GM23338 (cell line): ENCODE measurements at regions not wholly inside any gene's neighbourhood (a gene's known extent, or its start where the extent isn't known, plus 50 kb on each side); places are given as distances from the start of the nearest gene placed in this dataset.

Experiments used
- CREB1 ChIP-seq: fragments of 250-450 bp; sonication (Bioruptor Pico); IDR thresholded peaks from 2 replicates; pipeline ENCODE4 v1.5.0; 2020; ENCODE audit warnings: low read depth, mild to moderate bottlenecking, moderate library complexity
- CTCF ChIP-seq, 2 experiments: fragments of 200-600 bp in 1 of 2; sonication (generic) in 1 of 2; conservative IDR thresholded peaks; 2 replicates each; pipeline versions ENCODE4 v1.5.1 to v1.6.1; 2016 to 2017; ENCODE audit warnings: antibody characterized with exemption in 2 of 2, low read depth in 2 of 2, mild to moderate bottlenecking in 2 of 2, moderate library complexity in 1 of 2
- EZH2 ChIP-seq: fragments of 200-600 bp; sonication (generic); IDR thresholded peaks from one replicate; pipeline ENCODE4 v1.8.0; 2017; ENCODE audit warnings: antibody characterized with exemption, mild to moderate bottlenecking, low read depth; ENCODE audit not compliant: unreplicated experiment
- EZH2phosphoT487 ChIP-seq: fragments of 200-600 bp; sonication (generic); IDR thresholded peaks from one replicate; pipeline ENCODE4 v1.8.1; 2018; ENCODE audit warnings: antibody characterized with exemption; ENCODE audit not compliant: unreplicated experiment
- NANOG ChIP-seq: IDR thresholded peaks from 2 replicates; pipeline ENCODE4 v1.6.1; 2016; ENCODE audit warnings: antibody characterized with exemption, borderline replicate concordance
- POLR2AphosphoS5 ChIP-seq: IDR thresholded peaks from 2 replicates; pipeline ENCODE4 v1.6.1; 2016; ENCODE audit warnings: antibody characterized with exemption, low read depth
- STAT1 ChIP-seq: IDR thresholded peaks from one replicate; pipeline ENCODE4 v1.6.1; 2016; ENCODE audit warnings: antibody characterized with exemption; ENCODE audit not compliant: unreplicated experiment
- ZNF114 ChIP-seq: fragments of 250-450 bp; sonication (Bioruptor Pico); IDR thresholded peaks from 2 replicates; pipeline ENCODE4 v1.5.0; 2020; ENCODE audit warnings: mild to moderate bottlenecking, moderate library complexity
- TF ChIP-seq, protein P1 (sequence below): fragments of 250-450 bp; sonication (Bioruptor Pico); IDR thresholded peaks from 2 replicates; pipeline ENCODE4 v1.5.0; 2020; ENCODE audit warnings: mild to moderate bottlenecking, moderate library complexity
- TF ChIP-seq, protein P2 (sequence below): IDR thresholded peaks from 2 replicates; pipeline ENCODE4 v1.6.1; 2016; ENCODE audit warnings: antibody characterized with exemption

DNA sequence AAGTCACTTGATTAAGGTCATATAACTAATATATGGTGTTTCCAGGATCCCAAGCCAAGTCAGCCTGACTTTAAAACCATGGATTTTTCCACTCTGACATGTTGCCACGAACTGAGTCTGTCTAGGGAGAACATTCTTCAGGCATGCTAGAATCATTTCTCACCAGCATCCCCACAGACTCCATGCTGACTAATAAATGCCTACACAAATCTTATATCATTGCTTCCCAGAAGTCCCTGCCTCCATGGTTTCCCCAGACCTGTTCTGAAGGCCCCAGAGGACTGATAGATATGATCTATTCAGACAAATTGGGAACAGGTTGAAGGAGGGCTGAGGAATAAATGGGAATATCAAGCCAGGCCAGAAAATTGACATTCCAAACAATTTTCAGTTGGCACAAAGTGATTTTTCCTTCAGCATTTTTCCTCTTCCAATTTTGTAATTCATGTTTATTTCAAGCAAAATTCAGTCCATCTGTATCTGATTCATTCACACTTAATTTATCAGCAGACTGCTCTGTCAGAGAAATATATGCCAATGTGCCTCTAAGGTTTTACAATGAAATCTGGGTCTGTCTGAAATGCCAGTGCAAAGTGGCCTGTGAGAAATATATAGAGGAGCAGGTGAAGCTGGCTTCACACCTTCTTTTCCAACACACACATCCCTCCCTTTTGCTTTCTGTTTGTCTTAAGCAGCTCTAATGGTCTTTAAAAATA lies 413.6 kb upstream of the TNC start (continued):
- TF ChIP-seq, protein P1, sequence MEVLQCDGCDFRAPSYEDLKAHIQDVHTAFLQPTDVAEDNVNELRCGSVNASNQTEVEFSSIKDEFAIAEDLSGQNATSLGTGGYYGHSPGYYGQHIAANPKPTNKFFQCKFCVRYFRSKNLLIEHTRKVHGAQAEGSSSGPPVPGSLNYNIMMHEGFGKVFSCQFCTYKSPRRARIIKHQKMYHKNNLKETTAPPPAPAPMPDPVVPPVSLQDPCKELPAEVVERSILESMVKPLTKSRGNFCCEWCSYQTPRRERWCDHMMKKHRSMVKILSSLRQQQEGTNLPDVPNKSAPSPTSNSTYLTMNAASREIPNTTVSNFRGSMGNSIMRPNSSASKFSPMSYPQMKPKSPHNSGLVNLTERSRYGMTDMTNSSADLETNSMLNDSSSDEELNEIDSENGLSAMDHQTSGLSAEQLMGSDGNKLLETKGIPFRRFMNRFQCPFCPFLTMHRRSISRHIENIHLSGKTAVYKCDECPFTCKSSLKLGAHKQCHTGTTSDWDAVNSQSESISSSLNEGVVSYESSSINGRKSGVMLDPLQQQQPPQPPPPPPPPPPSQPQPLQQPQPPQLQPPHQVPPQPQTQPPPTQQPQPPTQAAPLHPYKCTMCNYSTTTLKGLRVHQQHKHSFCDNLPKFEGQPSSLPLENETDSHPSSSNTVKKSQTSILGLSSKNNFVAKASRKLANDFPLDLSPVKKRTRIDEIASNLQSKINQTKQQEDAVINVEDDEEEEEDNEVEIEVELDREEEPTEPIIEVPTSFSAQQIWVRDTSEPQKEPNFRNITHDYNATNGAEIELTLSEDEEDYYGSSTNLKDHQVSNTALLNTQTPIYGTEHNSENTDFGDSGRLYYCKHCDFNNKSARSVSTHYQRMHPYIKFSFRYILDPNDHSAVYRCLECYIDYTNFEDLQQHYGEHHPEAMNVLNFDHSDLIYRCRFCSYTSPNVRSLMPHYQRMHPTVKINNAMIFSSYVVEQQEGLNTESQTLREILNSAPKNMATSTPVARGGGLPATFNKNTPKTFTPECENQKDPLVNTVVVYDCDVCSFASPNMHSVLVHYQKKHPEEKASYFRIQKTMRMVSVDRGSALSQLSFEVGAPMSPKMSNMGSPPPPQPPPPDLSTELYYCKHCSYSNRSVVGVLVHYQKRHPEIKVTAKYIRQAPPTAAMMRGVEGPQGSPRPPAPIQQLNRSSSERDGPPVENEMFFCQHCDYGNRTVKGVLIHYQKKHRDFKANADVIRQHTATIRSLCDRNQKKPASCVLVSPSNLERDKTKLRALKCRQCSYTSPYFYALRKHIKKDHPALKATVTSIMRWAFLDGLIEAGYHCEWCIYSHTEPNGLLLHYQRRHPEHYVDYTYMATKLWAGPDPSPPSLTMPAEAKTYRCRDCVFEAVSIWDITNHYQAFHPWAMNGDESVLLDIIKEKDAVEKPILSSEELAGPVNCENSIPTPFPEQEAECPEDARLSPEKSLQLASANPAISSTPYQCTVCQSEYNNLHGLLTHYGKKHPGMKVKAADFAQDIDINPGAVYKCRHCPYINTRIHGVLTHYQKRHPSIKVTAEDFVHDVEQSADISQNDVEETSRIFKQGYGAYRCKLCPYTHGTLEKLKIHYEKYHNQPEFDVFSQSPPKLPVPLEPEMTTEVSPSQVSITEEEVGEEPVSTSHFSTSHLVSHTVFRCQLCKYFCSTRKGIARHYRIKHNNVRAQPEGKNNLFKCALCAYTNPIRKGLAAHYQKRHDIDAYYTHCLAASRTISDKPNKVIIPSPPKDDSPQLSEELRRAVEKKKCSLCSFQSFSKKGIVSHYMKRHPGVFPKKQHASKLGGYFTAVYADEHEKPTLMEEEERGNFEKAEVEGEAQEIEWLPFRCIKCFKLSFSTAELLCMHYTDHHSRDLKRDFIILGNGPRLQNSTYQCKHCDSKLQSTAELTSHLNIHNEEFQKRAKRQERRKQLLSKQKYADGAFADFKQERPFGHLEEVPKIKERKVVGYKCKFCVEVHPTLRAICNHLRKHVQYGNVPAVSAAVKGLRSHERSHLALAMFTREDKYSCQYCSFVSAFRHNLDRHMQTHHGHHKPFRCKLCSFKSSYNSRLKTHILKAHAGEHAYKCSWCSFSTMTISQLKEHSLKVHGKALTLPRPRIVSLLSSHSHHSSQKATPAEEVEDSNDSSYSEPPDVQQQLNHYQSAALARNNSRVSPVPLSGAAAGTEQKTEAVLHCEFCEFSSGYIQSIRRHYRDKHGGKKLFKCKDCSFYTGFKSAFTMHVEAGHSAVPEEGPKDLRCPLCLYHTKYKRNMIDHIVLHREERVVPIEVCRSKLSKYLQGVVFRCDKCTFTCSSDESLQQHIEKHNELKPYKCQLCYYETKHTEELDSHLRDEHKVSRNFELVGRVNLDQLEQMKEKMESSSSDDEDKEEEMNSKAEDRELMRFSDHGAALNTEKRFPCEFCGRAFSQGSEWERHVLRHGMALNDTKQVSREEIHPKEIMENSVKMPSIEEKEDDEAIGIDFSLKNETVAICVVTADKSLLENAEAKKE: no peak
- TF ChIP-seq NANOG: no peak
- TF ChIP-seq EZH2phosphoT487: no peak
- no peak for TF ChIP-seq CREB1 (CRISPR knock-in tag)
- TF ChIP-seq EZH2: no peak
- TF ChIP-seq POLR2AphosphoS5: no peak
- TF ChIP-seq CTCF (conservative IDR thresholded peaks at IDR 0.05; ENCODE audit: low read depth in 2 of 2): no peak
- no peak for TF ChIP-seq ZNF114
- TF ChIP-seq, protein P2, sequence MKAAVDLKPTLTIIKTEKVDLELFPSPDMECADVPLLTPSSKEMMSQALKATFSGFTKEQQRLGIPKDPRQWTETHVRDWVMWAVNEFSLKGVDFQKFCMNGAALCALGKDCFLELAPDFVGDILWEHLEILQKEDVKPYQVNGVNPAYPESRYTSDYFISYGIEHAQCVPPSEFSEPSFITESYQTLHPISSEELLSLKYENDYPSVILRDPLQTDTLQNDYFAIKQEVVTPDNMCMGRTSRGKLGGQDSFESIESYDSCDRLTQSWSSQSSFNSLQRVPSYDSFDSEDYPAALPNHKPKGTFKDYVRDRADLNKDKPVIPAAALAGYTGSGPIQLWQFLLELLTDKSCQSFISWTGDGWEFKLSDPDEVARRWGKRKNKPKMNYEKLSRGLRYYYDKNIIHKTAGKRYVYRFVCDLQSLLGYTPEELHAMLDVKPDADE: no peak
- no peak for TF ChIP-seq STAT1
